IMR-90 (cell line): ENCODE measurements at regions not wholly inside any gene's neighbourhood (a gene's known extent, or its start where the extent isn't known, plus 50 kb on each side); places are given as distances from the start of the nearest gene placed in this dataset.

Source experiments
- CEBPB ChIP-seq: IDR thresholded peaks from 2 replicates; pipeline ENCODE4 v1.6.1; 2012; ENCODE audit warnings: low read depth, low read length, improper control_type of control experiment
- CHD1 ChIP-seq: IDR thresholded peaks from 2 replicates; pipeline ENCODE4 v1.6.1; 2012; ENCODE audit warnings: low read depth, low read length, improper control_type of control experiment
- ELK1 ChIP-seq: fragments of 150-350 bp; IDR thresholded peaks from 2 replicates; pipeline ENCODE4 v1.6.1; 2016; ENCODE audit warnings: low read depth, mild to moderate bottlenecking, low read length, moderate library complexity, borderline replicate concordance
- FOS ChIP-seq: fragments of 150-350 bp; IDR thresholded peaks from 2 replicates; pipeline ENCODE4 v1.6.1; 2016; ENCODE audit warnings: low read depth, low read length
- MAFK ChIP-seq: IDR thresholded peaks from 2 replicates; pipeline ENCODE4 v1.6.1; 2012; ENCODE audit warnings: low read depth, low read length, improper control_type of control experiment
- MAZ ChIP-seq: IDR thresholded peaks from 2 replicates; pipeline ENCODE4 v1.6.1; 2012; ENCODE audit warnings: low read depth, mild to moderate bottlenecking, low read length, improper control_type of control experiment, moderate library complexity, borderline replicate concordance
- MXI1 ChIP-seq: IDR thresholded peaks from 2 replicates; pipeline ENCODE4 v1.6.1; 2012; ENCODE audit warnings: low read depth, mild to moderate bottlenecking, low read length, moderate library complexity, borderline replicate concordance
- NFE2L2 ChIP-seq: fragments of 150-350 bp; IDR thresholded peaks from 2 replicates; pipeline ENCODE4 v1.6.1; 2016; ENCODE audit warnings: low read depth, mild to moderate bottlenecking, low read length
- POLR2A ChIP-seq: IDR thresholded peaks from 2 replicates; pipeline ENCODE4 v1.6.1; 2012; ENCODE audit warnings: mild to moderate bottlenecking, low read depth, low read length
- RAD21 ChIP-seq: IDR thresholded peaks from 2 replicates; pipeline ENCODE4 v1.6.1; 2012; ENCODE audit warnings: low read length, improper control_type of control experiment
- RFX5 ChIP-seq: IDR thresholded peaks from 2 replicates; pipeline ENCODE4 v1.8.0; 2012; ENCODE audit warnings: low read depth, mild to moderate bottlenecking, low read length, moderate library complexity
- SMC3 ChIP-seq: fragments of 150-350 bp; IDR thresholded peaks from 2 replicates; pipeline ENCODE4 v1.6.1; 2016; ENCODE audit warnings: low read depth, mild to moderate bottlenecking, antibody characterized with exemption, low read length, moderate library complexity
- USF2 ChIP-seq: fragments of 150-350 bp; IDR thresholded peaks from 2 replicates; pipeline ENCODE4 v1.6.1; 2017; ENCODE audit warnings: mild to moderate bottlenecking, antibody characterized with exemption, low read length, low read depth
- TF ChIP-seq, protein P1 (sequence below): conservative IDR thresholded peaks from 2 replicates; pipeline ENCODE4 v1.5.1; 2012; ENCODE audit warnings: mild to moderate bottlenecking, low read depth, low read length, improper control_type of control experiment

DNA sequence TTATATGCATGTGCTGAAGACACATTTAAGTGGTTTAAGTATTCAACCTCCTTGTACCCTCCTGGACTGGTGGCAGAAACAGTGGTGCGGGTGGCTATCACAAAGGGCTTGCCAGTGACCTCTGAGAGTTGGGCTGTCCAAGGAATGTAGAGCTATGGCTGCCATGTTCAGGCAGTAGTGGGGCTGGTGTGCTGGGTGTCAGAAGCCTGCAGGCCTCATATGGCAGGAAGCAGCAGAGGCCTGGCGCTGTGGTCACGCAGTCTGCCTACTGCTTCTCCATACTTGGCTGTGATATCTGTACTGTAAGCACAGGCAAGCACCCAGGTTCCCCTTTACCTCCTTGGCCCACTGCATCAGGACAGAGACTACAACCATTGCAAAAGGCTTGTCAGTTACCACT is 870.0 kb downstream of the LRRIQ3 start:
- no peak for TF ChIP-seq CHD1
- TF ChIP-seq, protein P1, sequence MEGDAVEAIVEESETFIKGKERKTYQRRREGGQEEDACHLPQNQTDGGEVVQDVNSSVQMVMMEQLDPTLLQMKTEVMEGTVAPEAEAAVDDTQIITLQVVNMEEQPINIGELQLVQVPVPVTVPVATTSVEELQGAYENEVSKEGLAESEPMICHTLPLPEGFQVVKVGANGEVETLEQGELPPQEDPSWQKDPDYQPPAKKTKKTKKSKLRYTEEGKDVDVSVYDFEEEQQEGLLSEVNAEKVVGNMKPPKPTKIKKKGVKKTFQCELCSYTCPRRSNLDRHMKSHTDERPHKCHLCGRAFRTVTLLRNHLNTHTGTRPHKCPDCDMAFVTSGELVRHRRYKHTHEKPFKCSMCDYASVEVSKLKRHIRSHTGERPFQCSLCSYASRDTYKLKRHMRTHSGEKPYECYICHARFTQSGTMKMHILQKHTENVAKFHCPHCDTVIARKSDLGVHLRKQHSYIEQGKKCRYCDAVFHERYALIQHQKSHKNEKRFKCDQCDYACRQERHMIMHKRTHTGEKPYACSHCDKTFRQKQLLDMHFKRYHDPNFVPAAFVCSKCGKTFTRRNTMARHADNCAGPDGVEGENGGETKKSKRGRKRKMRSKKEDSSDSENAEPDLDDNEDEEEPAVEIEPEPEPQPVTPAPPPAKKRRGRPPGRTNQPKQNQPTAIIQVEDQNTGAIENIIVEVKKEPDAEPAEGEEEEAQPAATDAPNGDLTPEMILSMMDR: no peak
- no peak for TF ChIP-seq POLR2A
- TF ChIP-seq ELK1: no peak
- no peak for TF ChIP-seq RFX5
- TF ChIP-seq MAFK: no peak
- no peak for TF ChIP-seq MXI1
- TF ChIP-seq CEBPB: no peak
- no peak for TF ChIP-seq SMC3
- no peak for TF ChIP-seq NFE2L2
- no peak for TF ChIP-seq USF2
- TF ChIP-seq RAD21: no peak
- no peak for TF ChIP-seq FOS
- TF ChIP-seq MAZ: no peak
